ENCODE measurements at regions not wholly inside any gene's neighbourhood (a gene's known extent, or its start where the extent isn't known, plus 50 kb on each side); places are given as distances from the start of the nearest gene placed in this dataset.
"Not testable (repeated sequence)": the region's sequence is repeated elsewhere in the genome, so short reads cannot be mapped to it uniquely, and the experiment has no call there.

DNA sequence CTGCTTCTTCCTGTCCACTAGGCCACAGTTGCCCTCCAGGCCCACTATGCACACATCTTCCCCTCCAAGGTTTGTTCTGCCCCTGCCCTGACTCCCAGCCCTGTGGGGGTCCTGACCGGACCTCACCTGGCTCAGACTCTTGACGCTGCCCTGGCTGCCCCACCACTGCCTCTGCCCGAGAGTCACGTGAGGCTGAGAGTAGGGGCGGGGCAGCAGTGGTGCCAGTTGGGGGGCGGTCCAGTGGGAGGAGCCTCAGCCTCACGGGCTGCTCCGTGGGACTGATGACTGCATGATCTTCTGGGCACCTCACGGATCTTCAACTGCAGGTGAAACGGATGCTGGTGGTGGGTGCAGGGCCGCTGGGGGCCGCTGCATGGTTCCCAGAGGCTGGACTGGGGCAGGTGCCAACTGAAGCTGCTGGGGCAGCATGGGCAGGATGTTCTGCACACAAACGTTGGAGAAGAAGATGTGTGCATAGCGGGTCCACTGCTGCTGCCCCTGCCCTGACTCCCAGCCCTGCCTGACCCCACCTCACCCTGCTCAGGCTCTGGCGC, 77.6 kb downstream of the HHIPL2 start:
- DNase-seq, result not testable (repeated sequence)

DNA sequence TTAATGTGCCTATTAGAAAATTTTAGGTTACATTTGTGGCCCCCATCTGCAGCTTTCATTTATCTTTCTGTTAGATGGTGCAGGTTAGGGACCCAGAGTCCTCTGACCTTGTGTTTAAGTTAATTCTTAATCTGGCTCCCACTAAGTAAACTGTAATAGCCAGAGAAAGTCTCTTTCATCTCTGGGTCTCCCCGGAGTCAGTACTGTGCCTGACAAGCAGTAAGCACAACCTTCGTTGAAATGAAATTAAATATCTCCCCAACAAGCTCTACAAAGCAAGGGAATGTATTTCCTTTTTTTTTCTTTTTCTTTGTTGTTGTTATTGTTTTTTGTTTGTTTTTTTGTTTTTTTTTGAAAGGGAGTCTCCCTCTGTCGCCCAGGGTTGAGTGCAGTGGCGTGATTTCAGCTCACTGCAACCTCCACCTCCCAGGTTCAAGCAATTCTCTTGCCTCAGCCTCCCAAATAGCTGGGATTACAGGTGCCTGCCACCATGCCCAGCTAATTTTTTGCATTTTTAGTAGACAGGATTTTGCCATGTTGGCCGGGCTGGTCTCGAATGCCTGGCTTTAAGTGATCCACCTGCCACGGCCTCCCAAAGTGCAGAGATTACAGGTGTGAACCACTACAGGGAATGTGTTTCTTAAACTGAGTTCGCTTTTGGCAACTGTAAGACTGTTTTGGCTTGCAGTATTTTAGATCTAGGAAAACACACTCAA, 81.6 kb downstream of the HHIPL2 start:
- DNase-seq, result no peak

DNA sequence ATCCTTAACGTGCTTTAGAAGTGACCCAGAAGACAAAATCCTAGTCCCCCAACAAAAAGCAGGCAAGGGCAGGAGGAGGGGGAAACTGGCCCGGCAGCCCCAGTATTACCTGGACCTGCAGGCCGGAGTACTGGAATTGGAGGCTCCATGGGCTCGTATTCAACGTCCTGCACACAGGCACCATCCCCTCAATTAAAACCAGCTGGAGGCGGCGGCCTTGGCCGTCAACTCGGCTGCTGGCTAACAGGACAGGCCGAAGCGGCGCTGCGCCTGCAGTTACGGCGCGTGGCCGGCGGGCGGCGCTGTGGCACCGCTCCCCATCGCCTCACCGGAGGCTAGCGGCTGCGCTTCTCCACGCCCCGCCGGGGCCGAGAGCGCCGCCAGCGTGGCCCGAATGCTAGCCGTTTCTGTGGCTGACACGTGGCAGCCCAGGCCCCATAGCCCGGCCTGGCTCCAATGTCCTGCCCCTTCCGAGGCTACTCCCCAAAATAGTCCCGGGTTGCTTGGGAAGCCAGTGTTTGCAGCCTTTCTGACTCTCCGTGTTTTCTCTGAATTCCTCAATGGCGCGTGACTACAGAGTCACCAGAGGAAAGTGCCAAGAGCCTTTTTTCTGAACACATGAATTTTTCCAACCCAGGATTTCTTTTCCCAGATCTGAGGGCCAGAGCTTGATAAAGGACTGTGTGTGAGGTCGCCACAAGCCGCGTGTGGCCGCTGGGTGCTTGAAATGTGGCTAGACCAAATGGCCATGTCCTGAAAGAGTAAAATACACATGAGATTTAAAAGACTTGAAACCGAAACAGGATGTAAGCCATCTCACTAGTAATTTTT, 82.5 kb downstream of the HHIPL2 start:
- peak; percentile 69 to 76 for DNase-seq

DNA sequence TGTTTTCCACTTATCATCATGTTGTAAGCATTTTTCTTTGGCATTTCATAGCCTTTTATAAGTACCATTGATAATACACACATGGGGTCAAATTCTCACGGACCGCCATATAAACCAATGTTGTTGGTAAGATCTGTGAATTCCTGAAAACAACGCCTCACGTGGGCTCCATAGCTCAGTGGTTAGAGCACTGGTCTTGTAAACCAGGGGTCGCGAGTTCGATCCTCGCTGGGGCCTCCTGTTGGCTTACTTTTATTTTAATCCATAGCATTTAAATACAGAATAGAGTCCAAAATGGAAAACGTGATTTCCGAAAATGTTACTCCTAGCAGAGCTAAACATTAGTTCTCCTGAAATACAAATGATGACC, 83.1 kb downstream of the HHIPL2 start:
- peak; percentile 58 to 72 for DNase-seq

DNA sequence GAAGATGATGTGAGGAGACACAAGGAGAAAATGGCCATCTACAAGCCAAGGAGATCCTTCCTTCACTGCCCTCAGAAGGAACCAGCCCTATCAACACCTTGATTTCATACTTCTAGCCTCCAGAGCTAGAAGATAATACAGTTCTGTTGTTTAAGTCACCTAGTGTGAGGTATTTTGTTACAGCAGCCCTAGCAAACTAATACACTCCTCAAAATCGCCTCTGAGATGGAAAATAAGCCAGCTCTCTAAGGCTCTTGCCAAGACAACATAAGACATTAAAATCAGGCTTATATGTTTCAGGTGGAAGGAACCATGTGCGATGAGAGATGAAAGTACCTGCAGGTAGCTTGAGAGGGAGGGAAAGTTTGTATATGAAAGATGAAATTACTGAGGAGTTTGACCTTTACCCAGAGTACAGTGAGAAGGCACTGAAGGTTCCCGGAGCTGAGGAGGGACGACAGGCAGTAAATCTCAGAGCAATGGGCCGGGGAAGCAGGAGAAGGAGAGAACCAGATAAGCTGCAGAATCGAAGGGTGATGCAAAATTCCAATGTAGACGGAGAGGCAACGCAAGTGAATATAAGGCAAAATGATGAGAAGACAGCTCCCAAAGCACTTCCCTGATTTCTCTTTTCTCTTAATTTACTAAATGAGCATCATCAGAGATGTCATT, 84.7 kb downstream of the HHIPL2 start:
- no peak for DNase-seq

DNA sequence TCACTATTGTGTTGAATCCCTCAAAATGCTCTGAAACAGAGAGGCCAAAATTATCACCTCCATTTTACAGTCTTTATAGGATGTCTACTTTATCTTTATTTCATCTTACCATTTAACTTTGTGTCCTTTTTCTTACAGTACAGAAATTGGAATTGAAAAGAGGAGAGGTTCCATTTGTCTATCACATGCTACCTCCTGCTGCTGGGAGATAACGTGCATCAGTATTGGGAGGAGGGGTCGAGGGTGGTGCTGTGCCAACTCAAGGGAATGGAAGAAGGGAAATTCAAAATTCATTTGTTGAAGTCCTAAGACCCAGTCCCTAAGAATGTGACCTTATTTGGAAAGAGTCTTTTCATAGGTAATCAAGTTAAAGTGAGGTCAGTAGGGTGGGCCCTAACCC, 85.3 kb downstream of the HHIPL2 start:
- DNase-seq, result no peak

DNA sequence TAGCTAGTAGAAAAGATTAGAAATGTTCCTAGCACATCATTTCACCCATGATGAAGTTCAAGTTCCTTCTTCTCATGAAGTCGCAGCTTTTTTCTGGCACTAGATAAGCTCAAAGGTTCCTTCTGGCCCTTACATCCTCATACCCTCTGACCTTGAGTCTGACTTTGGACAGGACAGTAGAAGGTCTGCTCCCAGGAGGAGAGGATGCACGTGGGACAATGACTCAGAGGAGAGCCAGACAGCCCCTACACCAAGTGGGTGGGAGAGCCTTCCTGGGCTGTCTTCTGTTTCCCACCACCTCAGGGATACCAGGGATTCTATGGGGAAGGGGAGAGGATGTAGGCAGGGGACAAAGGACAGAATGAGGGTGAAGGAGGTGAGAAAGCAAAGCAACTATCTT, 86.0 kb downstream of the HHIPL2 start:
- DNase-seq, result no peak

DNA sequence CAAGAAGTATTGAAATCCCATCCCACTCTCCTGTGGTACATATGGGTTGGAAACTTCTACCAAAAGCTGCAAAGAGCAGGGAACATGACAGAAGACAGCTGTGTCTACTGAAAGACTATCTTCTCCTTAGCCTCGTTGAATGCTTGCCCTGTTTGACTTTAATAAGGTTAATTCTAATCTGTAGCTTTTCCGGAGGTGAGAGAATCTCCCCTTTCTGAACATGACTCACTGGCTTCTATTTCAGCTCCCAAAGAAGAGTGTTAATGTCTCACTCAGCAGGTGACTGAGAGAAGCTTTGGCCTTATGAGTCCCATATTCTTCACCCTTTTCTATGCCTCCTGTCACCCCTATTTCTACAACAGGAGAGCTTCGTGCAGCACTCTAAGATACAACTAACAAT, 88.3 kb downstream of the HHIPL2 start:
- no peak for DNase-seq

DNA sequence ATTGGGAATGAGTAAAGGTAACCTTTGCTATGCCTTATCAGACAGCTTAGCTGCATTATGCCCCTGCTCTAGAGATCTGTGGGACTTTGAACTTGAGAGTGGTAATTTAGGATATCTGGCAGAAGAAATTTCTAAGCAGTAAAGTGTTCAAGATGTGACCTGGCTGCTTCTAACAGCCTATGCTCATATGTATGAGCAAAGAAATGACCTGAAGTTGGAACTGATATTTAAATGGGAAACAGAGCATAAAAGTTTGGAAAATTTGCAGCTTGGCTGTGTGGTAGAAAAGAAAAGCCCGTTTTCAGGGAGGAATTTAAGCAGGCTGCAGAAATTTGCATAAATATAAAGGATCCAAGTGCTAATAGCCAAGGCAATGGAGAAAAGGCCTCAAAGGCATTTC, 90.4 kb downstream of the HHIPL2 start:
- DNase-seq, result no peak

DNA sequence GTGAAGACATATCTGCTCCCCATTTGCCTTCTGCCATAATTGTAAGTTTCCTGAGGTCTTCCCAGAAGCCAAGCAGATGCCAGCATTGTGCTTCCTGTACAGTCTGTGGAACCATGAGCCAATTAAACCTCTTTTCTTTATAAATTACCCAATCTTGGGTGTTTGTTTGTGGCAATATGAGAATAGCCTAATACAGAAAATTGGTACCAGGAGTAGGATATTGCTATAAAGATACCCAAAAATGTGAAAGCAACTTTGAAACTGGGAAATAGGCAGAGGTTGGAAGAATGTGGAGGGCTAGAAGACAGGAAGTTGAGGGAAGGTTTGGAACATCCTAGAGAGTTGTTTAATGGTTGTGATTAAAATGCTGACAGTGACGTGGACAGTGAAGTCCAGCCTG, 90.8 kb downstream of the HHIPL2 start:
- DNase-seq, result no peak

DNA sequence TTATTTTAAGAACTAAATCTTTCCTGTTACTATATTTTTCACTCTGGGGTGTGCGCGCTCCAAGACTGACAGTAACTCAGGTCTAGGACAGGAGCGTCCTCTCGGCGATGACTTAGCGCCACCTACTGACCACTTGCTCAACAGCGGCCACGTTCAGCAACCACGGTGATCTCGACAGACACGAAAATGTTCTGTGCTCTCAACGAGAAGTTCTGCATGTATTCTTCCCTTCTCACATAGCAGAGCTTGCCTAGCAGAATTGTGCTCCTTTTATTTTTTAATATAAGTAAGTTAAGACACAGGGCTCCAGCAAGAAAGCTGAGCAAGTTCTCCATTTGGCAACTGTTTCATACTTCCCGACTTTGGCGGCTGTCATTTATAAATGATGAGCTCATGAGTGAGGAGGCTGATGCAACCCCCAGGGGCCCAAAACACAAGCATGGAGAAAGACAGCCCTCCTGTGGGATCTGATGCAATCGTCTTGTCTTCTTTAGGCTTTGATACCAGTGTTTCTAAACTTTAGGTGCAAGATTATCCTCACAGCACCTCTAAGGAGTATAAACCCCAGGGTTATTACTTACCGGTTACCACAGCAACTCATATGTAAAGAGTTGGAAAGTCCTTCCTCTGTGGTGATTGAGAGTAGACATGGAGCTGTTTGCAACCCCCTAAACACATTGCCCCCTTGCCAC, 92.6 kb downstream of the HHIPL2 start:
- peak; percentile 74 to 75 for DNase-seq

DNA sequence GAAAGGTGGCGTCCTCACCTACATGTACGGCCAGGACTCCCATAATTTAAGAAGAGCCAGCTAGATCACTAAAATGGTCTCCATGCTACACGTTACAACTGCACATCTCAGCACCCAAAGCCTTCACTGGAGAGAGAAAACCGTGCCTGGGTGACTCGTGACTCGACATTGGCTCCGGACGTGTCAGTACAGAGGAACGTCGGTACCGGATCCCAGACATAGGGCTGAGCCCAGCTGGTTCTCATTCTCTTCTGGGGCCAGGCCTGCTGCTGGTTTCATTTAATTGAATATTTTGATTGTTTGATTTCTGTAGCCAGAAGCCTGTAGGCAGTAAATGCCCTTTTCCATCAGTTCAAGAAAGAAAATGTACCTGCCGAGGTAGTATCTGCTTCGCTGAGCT, 93.1 kb downstream of the HHIPL2 start:
- DNase-seq, result no peak

DNA sequence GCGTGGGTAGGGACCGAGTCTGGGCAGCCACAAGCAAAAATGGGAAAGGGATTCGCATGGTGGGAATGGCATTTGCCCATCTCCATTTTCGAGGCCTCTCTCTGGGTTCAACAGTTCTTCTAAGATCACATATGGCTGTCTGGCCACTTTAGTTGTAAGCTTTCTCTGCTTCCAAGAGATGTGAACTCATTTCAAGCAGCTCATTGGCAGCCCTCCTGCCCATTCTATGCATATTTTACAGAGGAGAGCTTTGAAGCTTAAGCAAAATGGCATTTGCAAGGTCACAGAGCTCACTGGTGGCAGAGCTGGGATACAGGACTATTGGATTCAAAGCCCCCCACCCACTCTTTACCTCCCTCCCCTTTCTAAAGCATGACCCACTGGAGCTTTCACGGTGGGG, 93.7 kb downstream of the HHIPL2 start:
- no peak for DNase-seq

DNA sequence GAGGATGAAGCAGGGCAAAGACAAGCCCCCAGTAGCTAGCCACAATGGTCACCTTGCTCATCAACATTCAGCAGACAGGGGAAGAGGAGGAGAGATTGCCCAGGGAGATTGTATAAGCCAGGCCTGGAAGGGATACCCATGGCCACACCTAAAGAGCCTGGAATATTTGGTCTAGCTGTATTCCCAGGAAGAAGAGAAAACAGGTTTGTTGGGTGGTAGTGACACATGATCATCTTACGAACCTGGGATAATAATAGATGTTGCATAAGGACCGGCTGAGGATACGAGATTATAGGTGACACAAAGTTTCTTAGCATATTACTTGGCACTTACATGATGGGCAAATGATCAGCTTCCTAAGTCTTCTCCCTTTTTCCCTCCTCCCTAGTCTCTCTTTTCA, 95.9 kb downstream of the HHIPL2 start:
- no peak for DNase-seq

DNA sequence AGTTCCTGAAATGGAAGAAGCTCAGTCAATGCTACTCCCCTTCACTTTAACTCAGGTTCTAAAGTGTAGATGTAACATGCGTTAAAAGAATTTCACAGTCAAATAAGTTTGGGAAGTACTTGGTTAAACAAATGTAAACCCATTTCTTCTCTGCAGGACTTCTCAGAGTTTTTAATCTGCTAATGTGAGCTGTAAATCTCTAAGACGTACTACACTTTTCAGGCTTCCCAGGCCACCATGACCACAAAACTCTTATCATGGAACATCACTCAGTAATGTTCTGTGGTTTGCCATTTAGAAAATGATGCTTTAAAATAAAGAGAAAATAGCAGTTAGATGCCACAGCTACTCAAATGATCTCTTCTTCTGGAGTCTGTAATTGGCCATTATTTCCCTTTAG, 104.3 kb downstream of the HHIPL2 start:
- no peak for DNase-seq

DNA sequence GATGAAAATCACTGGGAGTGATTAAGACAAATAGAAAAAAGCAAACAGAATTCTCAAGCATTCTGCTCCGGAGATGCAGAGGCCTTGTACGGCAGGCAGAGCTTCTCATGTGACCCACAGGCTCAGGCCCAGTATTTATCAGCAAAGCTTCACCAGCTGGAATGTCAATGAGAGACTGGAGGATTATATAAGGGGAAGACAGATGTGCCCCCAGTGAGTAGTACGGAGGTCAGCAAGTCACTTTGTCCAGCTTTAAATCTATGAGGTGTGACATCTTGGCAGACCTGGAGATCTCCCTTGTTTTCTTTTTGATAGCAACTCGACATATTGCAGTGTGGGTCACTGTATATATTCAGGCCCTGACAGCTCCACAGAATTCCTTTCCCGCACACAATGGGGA, 106.8 kb downstream of the HHIPL2 start:
- no peak for DNase-seq

DNA sequence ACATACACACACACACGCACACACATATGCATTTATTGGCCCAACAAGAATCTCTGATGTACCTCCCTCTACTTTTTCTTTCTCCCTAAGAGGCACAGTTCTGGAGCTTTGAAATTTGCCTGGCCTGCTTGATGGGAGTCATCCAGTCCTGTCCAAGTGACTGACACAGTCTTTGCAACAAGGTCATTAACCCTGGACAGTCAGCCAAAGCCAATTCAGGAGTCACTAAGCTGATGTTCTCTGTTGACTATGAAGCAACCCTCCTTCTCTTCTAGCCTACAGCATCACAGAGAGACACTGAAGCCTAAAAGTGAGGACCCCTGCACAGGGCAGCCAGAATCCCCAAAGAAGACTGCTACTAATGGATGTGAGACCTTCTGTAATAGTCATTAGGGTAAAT, 123.1 kb downstream of the HHIPL2 start:
- no peak for DNase-seq

DNA sequence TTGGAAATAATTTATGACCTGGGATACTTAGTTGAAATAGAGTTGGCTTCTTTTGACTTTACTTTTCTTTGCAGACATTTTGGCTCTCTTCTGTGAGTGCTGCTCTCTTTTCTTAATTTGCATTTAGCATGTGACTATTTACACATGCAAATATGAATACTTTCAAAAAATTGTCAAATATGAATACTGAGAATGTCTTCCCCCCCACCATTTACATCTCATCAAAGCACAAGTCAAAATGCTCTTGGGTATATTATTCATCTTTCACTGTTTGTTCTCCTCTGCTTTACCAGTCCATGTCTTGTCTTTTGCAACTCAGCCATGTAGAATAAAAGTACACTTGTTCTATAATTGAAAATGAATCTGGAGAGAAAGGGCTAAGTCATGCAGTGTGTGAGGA, 126.5 kb downstream of the HHIPL2 start:
- DNase-seq, result no peak

DNA sequence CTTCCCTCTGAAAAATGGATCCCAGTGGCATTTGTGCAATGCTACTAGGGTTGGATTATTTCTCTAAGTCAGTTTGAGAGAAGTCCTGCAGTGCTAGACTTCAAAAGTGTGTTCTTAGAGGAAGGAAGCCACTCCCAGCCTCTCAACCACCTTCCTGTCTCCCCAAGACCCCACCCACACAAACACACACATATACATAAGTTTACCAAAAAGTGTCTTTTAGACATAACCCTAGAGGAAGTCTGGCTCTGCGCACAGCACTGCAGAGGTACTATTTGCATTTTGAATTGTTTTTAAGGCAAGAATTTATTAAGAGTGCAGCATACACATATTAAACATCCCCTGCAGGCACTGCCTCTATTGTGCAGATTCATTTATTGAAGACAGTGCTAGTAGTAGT, 127.3 kb downstream of the HHIPL2 start:
- DNase-seq, result no peak

DNA sequence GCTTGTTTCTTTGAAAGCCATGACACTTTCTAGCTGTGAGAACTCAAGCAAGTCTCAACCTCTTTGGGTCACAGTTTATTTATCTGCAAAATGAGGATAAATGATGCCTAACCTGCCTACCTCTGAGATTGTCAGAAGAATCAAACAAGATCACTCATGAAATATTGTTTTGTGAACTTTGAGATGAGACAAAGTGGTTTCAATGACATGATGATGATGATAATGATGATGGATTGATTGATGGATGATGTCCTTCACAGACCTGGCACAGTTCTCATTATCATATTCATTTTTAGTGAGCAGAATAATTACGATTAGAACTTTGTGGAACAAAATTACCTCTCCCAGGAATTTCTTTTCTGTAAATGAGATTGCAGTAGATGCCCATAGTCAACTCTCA, 129.2 kb downstream of the HHIPL2 start:
- DNase-seq, result no peak

DNA sequence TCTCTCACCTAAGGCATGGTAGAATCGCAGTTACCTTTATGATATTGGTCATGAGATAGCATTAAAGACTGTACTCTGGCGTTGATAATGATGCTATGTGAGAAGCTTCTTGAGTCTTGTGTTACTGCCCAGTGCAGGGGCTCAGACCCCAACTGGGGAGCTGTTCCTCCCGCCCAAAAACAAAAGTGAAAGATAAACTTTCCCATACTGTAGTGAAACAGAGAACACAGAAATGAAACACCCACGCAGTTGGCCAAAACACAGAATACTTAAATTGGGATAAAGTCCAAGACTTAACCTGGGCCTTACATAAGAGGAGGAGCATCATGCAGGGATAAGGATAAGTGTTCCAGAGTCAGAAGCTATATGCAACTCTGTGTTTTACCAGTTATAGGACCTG, 130.6 kb downstream of the HHIPL2 start:
- DNase-seq, result no peak

DNA sequence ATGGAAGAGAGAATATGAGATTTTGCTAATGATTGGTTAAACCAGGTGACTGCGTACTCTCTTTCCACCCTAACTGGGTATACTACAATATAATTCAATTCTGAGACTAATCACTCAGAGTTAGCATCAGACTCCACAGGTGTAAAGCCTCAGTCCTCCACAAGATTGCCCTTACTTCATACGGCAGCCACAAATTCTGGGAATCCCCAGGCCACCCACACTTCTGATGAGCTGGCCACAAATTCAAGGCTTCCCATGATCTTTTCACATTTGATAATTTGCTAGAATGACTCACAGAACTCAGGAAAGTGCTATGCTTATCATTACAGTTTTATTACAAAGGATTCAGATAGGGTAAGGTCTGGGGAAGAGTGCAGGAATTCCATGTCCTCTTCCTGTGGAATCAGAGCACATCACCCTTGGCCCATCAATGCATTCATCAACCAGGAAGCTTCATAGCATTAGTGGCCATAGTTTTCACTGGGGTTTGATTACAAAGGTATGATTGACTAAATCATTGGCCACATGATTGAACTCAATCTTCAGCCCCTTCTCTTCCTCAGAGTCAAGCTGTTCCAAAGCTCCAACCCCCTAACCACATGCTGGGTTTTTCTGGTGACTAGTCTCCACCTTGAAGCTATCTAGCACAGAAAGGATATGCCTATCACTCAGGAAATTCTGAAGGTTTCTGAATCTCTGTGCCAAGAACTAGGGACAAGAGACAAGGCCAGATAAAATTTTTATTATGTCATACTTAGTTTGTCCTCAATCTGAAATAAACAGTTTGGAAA, 131.7 kb downstream of the HHIPL2 start:
- peak in 1 of 2 experiments; percentile 18 for DNase-seq
